ENCODE measurements at regions not wholly inside any gene's neighbourhood (a gene's known extent, or its start where the extent isn't known, plus 50 kb on each side); places are given as distances from the start of the nearest gene placed in this dataset.
A peak's percentile ranks its signal among the peaks of the same experiment; 100 is the strongest.

DNA sequence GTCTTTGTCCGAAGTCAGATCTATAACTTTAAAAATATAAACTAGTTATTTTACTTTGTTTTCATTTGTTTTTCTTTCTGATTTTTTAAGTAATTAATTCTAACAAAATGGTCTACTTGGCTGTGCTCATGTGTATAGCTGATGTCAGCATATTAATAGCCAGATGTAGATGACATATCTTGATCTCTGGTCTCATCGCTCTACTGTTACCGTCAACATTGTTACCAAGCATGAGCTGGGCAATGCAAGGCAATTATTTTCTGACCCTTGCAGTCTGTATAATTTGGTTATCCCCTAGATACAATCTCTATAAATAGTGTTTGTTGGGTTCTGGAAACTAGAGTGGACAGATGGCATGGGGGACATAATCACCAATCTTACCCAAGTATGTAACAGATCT, 151.6 kb upstream of the PTPRK start:
- DNase-seq (ENCODE audit: low spot score), result no peak
- FAIRE-seq, result no peak

DNA sequence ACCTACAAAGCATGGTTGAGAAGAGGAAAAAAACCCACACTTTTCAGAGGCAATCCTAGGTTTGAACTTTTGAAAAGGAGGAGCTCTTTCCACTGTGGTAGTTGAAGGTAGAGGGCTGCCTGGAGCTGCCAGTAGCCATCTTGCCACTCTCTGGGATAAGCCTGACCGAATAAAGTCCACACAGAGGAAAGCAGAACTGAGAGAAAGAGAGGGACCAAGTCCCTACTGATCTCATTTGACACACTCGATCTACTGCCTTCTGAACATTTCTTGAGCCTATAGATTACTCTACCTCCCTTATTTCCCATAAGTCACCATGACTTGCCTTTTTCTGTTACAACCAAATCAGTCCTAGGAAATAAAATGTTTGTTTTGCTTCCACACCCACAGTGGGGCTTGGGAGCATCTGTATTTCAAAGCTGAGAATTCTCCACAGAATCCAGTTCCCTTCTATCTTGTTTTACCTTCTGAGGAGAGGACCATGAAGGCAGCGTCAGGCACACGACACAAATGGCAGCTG, 147.0 kb upstream of the PTPRK start:
- FAIRE-seq (no peak), DNase-seq (ENCODE audit: low spot score) (no peak)

DNA sequence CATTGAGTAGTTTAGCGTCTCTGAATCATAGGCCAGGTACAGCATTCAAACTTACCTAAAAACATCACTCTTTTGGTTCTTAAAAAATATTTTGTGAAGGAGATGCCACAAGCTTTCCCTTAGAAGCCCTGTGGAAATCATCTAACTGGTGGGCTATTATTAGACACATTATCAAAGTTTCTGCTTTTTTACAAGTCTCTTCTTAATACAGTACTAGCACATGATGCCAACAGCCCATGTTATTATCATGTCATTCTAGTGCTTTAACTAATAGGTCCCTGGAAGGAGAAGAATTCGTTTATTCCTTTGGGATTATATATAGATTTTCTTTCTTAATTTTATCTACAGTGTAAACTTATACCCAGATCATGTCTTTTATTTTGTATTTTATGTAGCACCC, 146.0 kb upstream of the PTPRK start:
- FAIRE-seq (no peak), DNase-seq (ENCODE audit: low spot score) (no peak)

DNA sequence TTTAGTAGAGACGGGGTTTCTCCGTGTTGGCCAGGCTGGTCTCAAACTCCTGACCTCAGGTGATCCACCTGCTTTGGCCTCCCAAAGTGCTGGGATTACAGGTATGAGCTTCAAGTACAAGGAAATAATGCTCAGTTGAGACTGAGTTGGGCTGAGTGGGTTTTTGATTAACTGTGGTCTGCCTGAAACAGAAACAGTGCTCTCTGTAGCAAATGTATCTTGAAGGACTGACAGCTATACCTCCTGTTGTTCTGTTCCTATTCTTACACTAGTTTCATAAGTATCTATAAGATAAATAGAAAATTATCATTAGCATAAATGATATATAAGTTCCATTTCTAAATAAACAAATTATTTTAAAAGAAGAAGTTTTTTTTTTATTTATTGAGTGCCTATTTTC, 142.8 kb upstream of the PTPRK start:
- FAIRE-seq (no peak), DNase-seq (ENCODE audit: low spot score) (no peak)

DNA sequence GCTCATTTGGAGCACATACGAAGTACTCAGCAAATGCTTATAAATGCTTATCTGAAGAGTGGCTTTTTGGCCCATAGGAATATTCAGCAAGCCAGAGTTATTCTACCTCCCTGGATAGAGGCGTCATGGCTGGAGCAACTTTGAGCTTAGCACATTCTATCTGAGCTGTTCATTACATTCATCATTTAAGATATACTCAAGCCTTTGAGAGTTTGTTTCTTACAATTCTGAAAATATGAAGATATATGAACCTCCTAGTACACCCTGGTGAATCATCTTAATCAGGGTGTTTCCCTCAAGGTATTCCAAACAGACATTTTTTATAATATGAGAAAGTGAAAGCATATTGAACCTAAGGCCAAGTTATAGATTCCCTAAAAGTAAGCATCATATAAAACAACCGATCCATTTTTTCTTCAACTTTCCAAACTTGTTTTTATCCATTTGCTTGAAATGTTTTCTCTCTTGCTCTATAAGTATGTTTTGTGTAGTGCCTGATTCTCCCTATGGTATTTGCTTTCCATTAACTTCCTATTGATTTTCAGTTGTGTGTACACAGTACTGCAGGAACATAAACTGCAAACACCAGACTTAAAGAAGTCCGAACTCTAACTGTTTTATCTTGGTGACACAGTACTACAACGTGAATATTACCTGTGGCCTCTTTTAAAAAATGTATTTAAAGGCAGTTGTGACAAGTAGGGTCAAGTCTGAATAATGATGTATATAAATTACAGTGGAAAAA, 139.7 kb upstream of the PTPRK start:
- no peak for FAIRE-seq

DNA sequence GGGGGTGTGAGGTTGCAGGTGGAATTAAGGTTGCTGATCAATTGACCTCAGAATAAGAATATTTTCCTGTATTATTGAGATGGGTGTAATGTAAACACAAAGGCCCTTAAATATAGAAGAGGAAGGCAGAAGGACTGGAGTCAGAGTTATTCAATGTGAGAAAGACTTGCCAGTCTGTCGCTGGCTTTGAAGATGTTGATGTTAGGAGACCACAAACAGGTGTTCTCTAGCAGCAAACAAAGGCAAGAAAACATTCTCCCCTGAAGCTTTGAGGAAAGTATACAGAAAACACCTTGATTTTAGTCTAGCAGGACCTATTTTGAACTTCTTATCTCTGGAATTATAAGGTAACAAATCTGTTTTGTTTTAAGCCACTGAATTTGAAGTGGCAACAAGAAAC, 138.9 kb upstream of the PTPRK start:
- no peak for DNase-seq (ENCODE audit: low spot score)
- FAIRE-seq, result no peak

More for the DNA sequence above, 139.7 kb upstream of the PTPRK start:
- no peak for DNase-seq (ENCODE audit: low spot score)

DNA sequence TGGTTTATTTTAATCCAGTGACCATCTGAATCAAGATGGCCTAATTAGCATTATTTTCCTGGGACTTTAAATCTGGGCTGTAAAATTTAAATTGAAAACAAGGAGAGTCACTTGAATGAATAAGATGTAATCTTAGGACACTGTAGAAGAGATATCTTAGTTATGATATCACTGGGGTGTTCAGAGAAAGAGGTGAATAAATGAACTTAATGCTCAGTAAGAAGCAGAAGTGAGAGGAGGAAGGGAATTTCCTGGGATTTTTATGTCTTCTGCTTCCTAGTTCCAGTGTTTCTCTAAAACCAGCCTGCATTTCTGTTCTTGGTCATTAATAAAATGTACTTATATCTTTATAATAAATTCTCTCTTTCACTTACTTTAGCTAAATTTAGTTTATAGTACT, 136.8 kb upstream of the PTPRK start:
- FAIRE-seq (no peak), DNase-seq (ENCODE audit: low spot score) (no peak)

DNA sequence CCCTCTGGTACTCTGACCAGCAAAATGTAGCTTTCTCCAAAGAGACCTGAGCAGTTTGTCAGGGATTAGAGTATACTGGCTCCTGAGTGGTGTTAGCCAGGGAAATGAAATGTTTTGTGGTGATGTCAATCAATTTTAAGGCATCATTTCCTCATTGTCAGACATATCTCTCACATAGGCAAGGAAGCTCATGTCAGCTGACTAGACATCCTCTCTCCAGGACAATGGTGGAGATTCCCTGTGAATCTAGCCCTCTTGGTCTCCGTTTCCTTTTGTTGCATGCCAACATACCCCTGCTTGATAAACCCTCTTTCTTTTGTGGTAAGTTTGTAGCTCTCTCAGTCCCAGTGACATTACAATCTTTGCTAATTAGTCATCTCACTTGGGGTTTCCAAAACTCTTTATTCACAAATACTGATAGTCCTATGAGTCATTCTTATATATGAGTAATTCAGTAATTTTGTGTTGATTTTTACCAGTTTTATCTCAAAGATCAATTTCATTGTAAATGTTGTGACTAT, 135.6 kb upstream of the PTPRK start:
- DNase-seq (ENCODE audit: low spot score), result peak; percentile 78
- peak; percentile 81 for FAIRE-seq

DNA sequence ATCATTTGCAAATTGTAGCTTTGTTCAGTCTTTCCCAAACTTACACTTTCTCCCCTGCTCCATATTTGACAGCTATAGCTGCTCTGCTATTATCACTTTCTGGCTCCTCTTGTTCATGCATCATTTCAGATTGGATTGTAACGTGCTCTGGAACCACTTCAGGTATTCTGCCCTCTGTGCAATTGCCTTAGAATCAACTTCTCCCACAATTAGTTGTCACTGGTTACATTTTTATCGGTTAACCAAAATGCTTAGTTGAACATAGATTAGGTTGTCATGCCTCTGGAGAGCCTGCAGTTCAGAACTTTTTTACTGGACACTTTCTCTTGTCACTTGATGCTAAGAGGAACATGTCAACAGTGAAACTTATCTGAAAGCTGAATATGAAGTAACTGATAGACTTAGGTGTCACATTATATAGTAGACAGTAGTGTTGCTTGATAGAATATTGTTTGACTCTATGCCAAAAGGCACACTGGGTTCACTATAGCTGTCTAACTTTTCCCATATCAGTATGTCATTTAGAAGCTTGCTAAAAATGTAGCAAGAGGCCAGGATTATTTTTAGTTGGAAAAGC, 127.7 kb upstream of the PTPRK start:
- FAIRE-seq, result no peak
- no peak for DNase-seq (ENCODE audit: low spot score)

DNA sequence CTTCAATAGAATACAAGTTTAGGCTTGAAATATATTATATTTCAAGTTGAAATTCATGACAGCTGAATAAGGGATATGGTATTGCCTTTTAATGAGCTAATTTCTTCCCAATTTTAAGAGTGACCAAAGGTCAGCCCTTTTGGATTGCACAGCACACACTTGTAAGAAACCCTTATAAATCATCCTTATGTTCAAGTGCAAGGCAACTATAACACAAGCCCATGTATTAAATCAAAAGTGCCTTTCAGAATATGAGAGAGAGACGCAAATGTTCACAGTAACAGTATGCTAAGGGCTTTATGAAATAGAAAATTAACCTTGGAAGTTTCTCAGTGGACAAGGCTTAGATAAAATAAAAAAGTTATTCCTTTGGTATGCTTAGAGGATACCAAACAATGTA, 121.7 kb upstream of the PTPRK start:
- FAIRE-seq (no peak), DNase-seq (ENCODE audit: low spot score) (no peak)

DNA sequence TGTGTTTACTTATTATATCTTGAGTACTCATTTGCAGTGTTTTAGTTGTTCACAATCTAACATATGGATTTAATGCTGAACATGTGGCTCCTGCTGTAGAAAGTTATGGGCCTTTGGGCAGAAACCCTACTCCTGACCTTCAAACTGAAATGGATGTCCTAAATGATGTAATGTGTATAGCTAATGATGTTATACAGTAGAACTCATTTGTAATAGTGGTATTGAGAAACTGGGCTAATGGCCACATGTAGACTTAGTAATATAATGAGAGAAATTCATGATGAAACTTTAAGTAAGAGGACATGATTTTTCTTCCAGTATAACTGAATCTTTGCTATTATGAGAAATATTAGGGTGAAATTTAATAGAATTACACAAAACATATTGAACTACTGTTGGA, 121.3 kb upstream of the PTPRK start:
- DNase-seq (ENCODE audit: low spot score), result no peak
- FAIRE-seq, result no peak

DNA sequence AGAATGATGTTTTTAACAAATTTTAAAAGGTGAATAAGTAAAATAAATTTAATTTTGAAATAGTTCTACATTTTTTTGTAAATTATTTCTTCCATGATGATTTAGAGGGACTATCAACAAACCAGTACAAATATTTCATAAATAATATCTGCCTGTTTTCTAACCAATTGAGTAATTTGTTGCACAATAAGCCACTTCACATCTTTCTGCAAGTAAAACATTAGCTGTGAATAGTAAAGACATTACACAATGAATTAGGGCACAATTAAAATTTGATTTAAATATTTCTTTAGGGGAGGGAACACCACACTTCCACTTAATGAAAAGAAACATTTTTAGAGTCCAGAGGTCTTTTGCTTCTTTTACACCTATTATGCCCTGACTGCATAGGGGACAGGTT, 118.4 kb upstream of the PTPRK start:
- no peak for FAIRE-seq

DNA sequence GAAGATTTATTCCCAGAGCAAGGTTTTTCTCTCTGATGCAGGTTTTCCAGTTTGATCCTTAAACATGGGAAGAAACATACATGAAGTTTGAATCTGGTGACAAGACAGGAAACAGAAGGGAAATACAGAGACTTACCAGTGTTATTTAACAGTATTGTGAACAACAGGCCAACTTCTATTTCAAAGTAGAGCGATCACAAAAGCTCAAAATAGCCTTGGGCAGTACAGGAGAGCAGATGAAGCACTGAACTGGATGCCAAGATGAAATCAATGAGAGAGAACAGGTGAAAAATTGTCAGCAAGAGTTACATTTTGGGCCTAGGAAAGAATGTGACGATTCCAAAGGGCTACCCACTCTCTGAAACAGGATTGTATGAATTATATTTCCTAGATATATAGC, 114.8 kb upstream of the PTPRK start:
- no peak for FAIRE-seq
- DNase-seq (ENCODE audit: low spot score), result no peak

More for the DNA sequence above, 118.4 kb upstream of the PTPRK start:
- no peak for DNase-seq (ENCODE audit: low spot score)

DNA sequence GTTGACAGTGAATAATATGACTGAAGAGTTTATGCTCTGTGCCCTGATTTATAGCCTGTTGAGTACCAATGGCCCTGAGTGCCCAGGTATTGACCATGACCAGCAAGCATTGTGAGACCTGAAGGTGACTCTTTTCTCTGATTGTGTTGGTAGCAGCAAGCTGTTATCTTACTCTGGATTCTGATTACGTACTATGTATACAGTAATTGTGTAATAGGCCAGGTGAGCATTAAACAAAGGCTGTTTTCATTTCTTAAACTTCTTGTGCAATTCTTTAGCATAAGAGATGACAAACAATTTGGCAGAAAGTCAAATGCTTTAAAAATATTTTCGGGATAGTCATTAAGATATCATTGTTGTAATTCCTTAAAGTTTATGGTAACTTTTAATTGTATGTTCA, 111.7 kb upstream of the PTPRK start:
- FAIRE-seq (no peak), DNase-seq (ENCODE audit: low spot score) (no peak)

DNA sequence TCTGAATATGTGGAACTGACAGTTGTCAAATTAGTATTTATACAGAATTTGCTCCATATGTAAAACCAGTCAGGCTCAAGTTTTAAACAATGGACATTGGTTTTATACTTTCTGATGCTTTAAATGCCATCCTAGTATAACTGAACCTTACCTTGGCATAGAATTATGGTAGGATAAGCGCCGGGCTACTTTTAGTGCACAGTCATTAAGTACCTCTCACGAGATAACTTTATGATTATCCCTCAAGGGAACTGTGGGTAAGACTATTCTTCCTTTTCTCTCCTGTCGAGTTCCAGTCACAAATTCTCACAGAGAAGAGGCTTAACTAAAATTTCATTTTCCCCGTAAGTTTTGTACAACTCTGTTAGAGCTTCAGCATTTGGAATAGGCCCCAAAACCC, 110.6 kb upstream of the PTPRK start:
- FAIRE-seq (no peak), DNase-seq (ENCODE audit: low spot score) (no peak)

DNA sequence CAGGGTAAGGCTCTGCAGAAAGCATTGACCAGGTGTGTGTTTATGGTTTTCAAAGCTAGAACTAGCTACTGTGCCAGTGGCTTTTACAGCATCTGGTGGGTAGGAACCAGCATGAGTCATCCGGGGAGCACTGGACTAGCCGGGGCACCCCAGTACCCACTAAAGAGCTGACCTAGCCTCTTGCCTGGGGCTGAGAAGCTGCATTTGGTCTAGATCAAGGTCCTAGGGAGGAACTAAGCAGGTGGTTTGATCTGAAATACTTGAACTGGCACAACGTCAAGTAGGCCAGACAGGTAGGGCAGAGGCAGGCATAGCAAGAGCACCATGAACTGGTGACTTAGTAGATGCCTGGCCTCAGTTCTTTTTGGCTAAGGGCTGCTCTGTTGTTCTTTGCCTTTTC, 109.8 kb upstream of the PTPRK start:
- DNase-seq (ENCODE audit: low spot score) (no peak), FAIRE-seq (no peak)

DNA sequence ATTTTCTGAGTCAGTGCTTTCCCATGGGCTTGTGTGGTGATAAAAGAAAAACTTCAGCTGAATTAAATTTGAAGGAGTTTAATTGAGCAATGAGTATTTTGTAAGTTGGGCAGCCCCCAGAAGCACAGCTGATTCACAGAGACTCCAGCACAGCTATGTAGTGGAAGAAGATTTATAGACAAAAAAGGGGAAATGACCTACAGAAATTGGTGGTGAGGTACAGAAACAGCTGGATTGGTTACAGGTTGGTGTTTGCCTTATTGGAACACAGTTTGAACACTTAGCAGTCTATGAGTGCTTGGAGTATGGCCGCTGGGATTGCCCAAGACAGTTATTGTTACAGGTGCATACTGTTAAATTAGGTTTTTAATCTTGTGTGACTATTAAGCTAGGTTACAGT, 96.9 kb upstream of the PTPRK start:
- DNase-seq (ENCODE audit: low spot score), result no peak
- FAIRE-seq, result no peak

DNA sequence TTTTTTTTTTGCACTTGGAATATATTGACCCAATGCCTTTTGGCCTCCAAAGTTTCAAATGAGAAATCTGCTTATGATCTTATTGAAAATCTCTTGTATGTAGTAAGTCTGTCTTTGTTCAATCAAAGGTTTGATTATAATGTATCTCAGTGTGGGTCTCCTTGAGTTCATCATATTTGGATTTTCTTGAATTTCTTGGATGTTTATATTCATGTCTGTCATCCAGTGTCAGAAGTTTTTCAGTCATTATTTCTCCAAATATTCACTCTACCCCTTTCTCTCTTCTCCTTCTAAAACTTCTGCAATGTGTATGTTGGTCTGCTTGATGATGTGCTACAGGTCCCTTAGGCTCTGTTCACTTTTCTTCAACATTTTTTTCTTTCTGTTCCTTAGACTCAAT, 95.9 kb upstream of the PTPRK start:
- FAIRE-seq (no peak), DNase-seq (ENCODE audit: low spot score) (no peak)

DNA sequence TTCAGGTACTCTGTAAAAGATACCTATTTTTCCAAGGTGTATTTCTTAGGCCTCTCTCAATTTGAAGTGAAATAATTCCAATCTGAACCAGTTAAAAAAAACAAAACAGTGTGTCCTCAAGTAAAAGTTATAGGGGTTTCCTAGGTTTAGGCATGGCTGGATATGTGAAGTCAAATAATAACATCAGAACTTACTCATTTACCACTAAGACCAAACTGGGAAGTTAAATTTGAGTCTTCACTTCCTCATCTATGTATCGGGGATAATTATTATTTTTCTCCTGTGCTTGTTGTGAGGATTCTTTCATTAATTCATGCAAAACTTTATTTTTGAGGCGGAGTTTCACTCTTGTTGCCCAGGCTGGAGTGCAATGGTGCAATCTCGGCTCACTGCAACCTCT, 86.2 kb upstream of the PTPRK start:
- no peak for FAIRE-seq
- no peak for DNase-seq (ENCODE audit: low spot score)

DNA sequence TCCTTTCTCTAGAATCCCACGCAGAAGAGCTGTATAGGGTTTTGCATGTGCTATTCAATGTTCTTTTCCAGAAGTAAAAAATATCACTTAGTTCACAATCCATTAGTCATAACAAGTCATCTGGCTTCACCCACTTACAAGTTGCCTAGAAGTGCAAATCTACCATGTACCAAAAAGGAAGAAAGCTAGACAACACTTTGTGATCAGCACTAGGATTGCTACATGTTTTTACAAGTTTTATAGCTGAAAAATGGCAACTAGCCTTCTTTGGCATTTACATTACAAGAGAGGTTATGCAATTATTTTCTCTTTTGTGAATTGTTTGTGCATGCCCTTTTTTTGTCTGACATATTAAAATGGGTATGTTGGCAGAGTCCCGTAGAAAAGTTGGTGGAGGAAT, 85.6 kb upstream of the PTPRK start:
- DNase-seq (ENCODE audit: low spot score), result no peak
- FAIRE-seq, result no peak

DNA sequence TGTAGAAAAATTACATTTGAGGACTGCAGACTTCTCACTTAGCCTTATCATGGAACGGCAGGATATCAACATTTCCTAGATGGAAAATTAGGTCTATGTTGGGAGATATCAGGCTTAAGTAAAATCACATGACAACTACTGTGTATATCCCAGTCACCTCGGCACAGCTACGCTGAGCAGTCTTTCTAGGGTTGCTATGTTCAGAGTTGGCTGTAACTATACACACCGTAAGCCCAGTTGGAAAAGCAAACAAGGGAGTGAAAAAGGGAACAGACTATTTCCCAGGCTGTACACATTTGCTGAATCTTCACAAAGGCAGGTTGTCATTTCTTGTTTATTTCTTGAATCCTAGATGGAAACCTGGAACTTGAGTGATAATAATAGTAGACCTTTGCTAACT, 80.7 kb upstream of the PTPRK start:
- DNase-seq (ENCODE audit: low spot score) (no peak), FAIRE-seq (peak; percentile 75)

DNA sequence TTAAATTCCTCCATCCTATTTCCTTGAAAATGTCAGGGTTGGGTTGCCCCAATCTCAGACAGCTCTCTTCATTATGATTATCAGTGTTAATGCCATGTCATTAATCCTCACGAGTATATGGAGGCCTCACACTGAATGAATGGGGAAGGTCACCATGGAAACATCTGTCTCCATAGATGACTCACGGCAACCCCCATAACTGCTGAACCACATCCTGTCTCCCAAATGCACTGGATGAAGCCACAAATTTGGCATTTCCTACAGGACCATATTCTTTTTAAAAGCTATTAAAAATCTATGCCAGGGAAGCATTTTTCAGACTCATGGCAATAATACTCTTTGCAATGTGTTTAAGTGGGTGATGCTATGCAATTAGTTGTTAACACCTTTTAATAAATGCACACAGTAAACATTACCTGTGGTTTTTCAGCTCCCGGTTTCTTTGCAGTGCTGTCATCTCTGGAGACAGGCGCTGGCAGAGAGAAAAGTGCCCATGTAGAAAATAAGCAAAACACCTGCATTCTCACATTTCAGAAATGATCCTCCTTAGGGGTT, 80.1 kb upstream of the PTPRK start:
- peak; percentile 82 for DNase-seq (ENCODE audit: low spot score)
- FAIRE-seq, result no peak

DNA sequence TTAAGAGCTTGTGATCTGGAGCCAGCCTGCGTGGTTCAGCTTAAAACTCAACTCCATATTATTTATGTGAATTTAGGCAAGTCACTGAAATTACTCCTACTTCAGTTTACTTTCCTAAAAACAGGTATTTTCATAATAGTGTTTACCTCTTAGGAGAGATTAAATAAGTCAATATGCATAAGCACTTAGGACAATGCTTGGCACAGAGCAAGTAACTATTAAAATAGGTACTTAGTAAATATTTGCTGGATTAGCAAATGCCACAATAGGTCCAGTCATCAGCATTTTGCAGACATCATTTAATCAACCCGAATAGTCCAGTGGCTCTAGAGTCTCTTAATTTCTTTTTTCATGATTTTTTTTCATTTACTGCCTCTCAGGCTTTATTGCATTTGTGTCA, 78.6 kb upstream of the PTPRK start:
- FAIRE-seq (no peak), DNase-seq (ENCODE audit: low spot score) (no peak)

Data from urothelium cell line (cell line).